GM18505 (cell line): ENCODE measurements at regions not wholly inside any gene's neighbourhood (a gene's known extent, or its start where the extent isn't known, plus 50 kb on each side); places are given as distances from the start of the nearest gene placed in this dataset.

Source experiments
- ATAC-seq: cut with Tn5 transposase; IDR thresholded peaks from one replicate; pipeline ENCODE4 v1.9.1; 2021; ENCODE audit not compliant: unreplicated experiment
- POLR2A ChIP-seq: IDR thresholded peaks from 4 replicates; pipeline ENCODE4 v1.6.1; 2011; ENCODE audit warnings: borderline replicate concordance; ENCODE audit not compliant: insufficient read depth, insufficient read length; ENCODE audit errors: extremely low read depth

DNA sequence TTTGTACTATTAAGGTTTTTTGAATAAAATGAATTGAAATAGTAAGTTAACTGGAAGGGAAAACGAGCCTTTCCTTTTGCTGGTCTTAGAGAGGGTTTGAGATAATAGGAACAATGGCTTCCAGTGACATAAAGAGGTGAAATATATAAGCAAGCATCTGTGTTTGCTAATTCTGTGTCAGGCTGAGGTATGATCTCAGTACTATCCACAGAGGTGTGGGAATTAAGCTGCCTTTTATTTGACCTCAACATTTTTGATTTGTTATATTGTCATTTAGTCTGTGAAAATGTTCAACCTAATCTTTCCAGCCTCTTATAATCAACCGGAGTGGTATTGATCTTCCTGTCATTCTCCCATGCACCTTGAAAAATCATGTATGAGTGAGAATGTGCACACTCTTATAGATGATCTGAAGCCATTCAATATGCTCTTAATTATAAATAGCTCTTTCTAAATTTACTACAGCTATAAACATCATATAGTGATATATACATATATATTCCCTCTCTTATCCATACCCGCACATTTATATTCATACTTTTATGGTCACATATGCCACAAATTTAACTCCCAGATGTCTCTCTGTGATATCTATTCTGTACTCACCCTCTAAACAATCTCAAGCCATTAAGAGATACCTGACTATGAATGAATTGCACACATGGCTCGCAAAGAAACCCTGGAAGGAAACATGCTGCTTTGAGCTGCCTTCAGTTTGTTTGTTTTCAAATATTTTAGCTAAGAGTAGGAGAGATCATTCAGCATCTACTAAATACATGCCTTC, 754.7 kb upstream of the NRSN1 start:
- TF ChIP-seq POLR2A: no peak
- ATAC-seq: no peak

- ATAC-seq: no peak
- no peak for TF ChIP-seq POLR2A
These were observed 748.2 kb upstream of the NRSN1 start for GRCh38 chr6:23377830-23378229.

GRCh38 chr6:23380465-23380864, 745.5 kb upstream of the NRSN1 start:
- no peak for TF ChIP-seq POLR2A
- no peak for ATAC-seq

DNA sequence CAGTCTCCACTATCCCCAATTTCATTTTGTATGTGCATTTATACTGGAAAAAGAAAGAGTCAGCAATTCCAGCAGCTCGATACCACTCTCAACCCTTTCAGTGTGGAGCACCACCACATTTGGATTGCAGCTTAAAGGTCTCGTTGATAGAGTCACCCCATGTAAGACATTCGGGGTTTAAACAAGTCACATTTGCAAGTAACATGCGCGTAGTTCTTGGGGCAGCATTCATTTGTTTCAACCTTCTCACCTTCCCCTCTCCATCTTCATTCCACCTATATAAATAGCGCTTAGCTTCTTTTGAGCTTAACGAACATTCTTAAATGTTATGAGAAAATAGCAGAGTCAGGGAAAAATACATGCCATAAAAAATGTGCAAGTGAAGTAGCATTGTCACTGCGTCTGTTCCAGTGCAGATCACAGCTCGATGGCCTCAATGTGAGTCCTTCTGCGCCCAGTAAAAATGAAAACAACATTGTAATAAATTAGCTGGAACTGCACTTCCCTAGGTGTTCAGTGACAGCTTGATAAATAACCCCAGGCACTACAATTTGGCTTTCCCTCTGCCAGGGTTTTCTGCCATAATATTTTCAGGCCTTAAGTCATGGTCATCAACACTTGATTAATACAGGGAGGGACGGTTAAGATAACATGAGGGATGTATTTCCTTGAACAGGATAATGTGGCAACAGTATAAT, 737.8 kb upstream of the NRSN1 start:
- ATAC-seq: no peak
- no peak for TF ChIP-seq POLR2A

- ATAC-seq: no peak
- no peak for TF ChIP-seq POLR2A
These were observed 736.6 kb upstream of the NRSN1 start for GRCh38 chr6:23389386-23389785.

GRCh38 chr6:23390221-23390620, 735.8 kb upstream of the NRSN1 start:
- ATAC-seq: no peak
- TF ChIP-seq POLR2A: no peak

- TF ChIP-seq POLR2A: no peak
- no peak for ATAC-seq
These were observed 731.3 kb upstream of the NRSN1 start for GRCh38 chr6:23394681-23395080.

GRCh38 chr6:23395381-23395780, 730.6 kb upstream of the NRSN1 start:
- ATAC-seq: no peak
- no peak for TF ChIP-seq POLR2A

GRCh38 chr6:23396949-23397348, 729.1 kb upstream of the NRSN1 start:
- no peak for TF ChIP-seq POLR2A
- no peak for ATAC-seq

GRCh38 chr6:23403460-23403859, 722.6 kb upstream of the NRSN1 start:
- TF ChIP-seq POLR2A: no peak
- no peak for ATAC-seq

DNA sequence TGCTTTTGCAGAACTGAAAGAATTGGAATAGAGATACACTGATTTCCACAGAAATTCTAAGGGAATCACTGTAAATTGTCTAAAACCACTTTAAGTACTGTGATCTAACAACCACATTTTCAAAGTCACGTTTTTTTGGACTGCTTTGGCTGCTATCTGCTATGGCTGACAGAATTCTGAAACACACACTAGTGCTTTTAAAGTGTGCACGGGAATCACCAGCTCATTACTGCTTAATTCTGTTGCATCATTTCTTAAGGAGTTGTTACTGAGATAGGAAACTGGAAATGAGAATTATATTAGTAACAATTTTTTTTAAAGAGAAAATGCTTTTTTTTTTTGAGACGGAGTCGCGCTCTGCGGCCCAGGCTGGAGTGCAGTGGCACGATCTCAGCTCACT, 716.5 kb upstream of the NRSN1 start:
- TF ChIP-seq POLR2A: no peak
- ATAC-seq: no peak

DNA sequence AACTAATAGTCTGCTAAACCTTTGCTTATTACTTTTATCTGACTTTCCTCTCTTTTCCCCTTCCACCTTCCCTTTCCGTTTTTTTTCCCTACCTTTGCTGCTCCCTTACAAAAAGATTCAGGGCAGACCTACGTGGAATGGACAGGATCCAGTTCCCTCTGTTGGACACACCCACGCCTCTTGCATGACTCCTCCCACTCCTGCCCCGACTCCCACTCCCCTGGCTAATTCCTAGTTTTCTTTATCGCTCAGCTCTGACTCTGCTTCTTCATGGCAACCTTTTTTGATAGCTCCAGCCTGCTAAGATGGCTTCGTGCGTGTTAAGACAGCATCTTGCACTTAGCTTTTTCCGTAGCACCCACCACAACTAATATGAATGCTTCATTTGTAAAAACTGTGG, 715.6 kb upstream of the NRSN1 start:
- no peak for ATAC-seq
- no peak for TF ChIP-seq POLR2A

DNA sequence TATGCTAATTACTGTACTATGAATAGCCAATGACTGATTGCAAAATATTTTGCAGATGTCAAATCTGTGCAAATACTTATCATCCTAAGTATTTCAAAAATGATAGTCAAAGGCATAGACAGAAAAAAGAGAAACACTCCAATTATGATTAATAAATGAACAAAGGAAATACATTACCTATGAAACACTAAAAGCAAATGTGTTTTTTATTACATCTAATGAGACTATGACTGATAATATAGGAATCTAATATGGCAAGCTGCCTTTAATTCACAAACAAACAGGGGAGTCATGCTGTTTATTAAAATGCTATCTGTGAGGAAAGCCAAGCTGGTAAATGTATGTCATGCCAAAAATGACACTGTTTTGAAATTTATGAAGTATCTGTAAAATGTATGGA, 713.2 kb upstream of the NRSN1 start:
- no peak for TF ChIP-seq POLR2A
- ATAC-seq: no peak
